DOHH2 (cell line): ENCODE measurements at regions not wholly inside any gene's neighbourhood (a gene's known extent, or its start where the extent isn't known, plus 50 kb on each side); places are given as distances from the start of the nearest gene placed in this dataset.

ENCODE experiments used
- H3F3A ChIP-seq: fragments of 200-600 bp; sonication (generic), shearing (Covaris generic); 2 replicates; pipeline ENCODE4 v1.6.0; 2016; ENCODE audit warnings: antibody characterized with exemption, mild to moderate bottlenecking; ENCODE audit not compliant: control insufficient read depth, insufficient read depth
- H3K27ac ChIP-seq: fragments of 200-600 bp; sonication (generic); 2 replicates; pipeline ENCODE4 v1.5.1; 2014; ENCODE audit warnings: low read depth, mild to moderate bottlenecking, low read length, moderate library complexity
- H3K27me3 ChIP-seq: fragments of 200-600 bp; sonication (generic); 2 replicates; pipeline ENCODE4 v1.6.1; 2014; ENCODE audit warnings: mild to moderate bottlenecking, low read length, mixed read lengths; ENCODE audit not compliant: control insufficient read depth
- H3K36me3 ChIP-seq: fragments of 200-600 bp; sonication (generic); 2 replicates; pipeline ENCODE4 v1.6.1; 2014; ENCODE audit warnings: mild to moderate bottlenecking, low read length, moderate library complexity, mixed read lengths; ENCODE audit not compliant: control insufficient read depth
- H3K4me1 ChIP-seq: fragments of 200-600 bp; sonication (generic); 2 replicates; pipeline ENCODE4 v1.6.1; 2014; ENCODE audit warnings: mild to moderate bottlenecking, low read length, mixed read lengths; ENCODE audit not compliant: control insufficient read depth
- H3K4me2 ChIP-seq: fragments of 200-600 bp; sonication (generic); 2 replicates; pipeline ENCODE4 v1.6.0; 2014; ENCODE audit warnings: mild to moderate bottlenecking, low read length, moderate library complexity
- H3K4me3 ChIP-seq: fragments of 200-600 bp; sonication (generic); 2 replicates; pipeline ENCODE4 v1.5.1; 2014; ENCODE audit warnings: mild to moderate bottlenecking, low read length, mixed read lengths
- H3K79me2 ChIP-seq: fragments of 200-600 bp; sonication (generic); 2 replicates; pipeline ENCODE4 v1.6.1; 2014; ENCODE audit warnings: mild to moderate bottlenecking, low read length, mixed read lengths; ENCODE audit not compliant: control insufficient read depth
- H3K9me2 ChIP-seq: fragments of 200-600 bp; sonication (generic); replicated peaks from 2 replicates; pipeline ENCODE4 v1.6.1; 2014; ENCODE audit warnings: mild to moderate bottlenecking, low read length, mixed read lengths; ENCODE audit not compliant: control insufficient read depth
- H3K9me3 ChIP-seq: fragments of 200-600 bp; sonication (generic); 2 replicates; pipeline ENCODE4 v1.6.1; 2014; ENCODE audit warnings: antibody characterized with exemption, low read length, mixed read lengths; ENCODE audit not compliant: control insufficient read depth, insufficient read depth
- H4K20me1 ChIP-seq: fragments of 200-600 bp; sonication (generic); 2 replicates; pipeline ENCODE4 v1.6.0; 2014; ENCODE audit warnings: low read depth, mild to moderate bottlenecking, antibody characterized with exemption, low read length, moderate library complexity; ENCODE audit not compliant: control insufficient read depth, insufficient read depth
- EZH2phosphoT487 ChIP-seq: fragments of 200-600 bp; sonication (generic); IDR thresholded peaks from 2 replicates; pipeline ENCODE4 v1.6.1; 2017; ENCODE audit warnings: borderline replicate concordance, mild to moderate bottlenecking, antibody characterized with exemption, low read length, moderate library complexity, mixed read lengths
- TF ChIP-seq, protein P1 (sequence below): fragments of 200-600 bp; sonication (generic); IDR thresholded peaks from one replicate; pipeline ENCODE4 v1.5.1; 2014; ENCODE audit warnings: antibody characterized with exemption, mild to moderate bottlenecking, low read depth, low read length; ENCODE audit not compliant: poor library complexity, severe bottlenecking

DNA sequence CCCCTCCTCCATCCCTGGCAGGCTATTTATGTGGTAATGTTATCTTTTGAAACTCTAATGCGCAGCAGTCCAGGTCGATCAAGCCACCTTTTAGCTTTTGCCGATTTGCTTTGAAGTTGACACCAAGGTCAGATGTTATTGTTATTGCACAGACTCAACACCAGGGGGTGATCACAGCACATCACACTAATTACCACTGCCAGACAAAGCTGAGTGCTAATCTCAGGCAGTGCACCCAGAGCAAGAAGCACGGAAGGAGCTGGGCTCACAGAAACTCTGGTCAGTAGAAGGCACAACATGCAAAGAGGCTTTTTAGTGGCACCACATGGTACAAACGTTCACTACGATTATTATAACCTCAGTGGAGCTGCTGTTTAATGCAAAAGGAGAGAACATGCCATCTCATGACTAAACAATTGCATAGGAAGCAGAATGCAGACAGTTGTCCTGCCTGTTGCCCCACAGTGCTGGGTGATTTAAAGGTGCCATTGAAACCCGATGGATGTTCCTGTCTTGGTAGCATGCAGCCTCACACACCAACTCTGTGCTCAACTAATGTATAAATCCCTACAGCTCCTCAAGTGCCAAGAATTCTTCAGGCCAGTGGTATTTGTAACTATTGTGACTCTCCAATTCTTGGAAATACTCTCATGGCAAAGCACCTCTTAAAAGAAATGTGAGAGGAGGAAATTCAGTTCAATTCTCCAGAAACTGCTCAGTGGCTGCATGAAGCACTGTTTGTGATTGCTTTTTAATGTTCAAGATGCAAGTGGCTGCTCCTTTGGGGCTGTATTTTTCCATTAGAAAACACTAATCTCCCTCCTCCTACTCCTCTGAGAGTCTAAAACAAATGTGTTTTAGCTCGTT lies 353.9 kb upstream of the DDI1 start:
- Histone ChIP-seq H3F3A (no peaks in the 10 kb centered on the region), H3K9me3 (no peaks in the 10 kb centered on the region), H3K27ac (no peak overlapping the region), H3K4me1 (peaks cover 14% of the 10 kb centered on the region), H3K27me3 (no peaks in the 10 kb centered on the region), H4K20me1 (no peaks in the 10 kb centered on the region), H3K79me2 (no peaks in the 10 kb centered on the region), H3K4me2 (peak overlapping the region; percentile 44), H3K4me3 (0 out of 2 replicates have a peak overlapping the region, but pooled peaks have one; percentile 20), H3K36me3 (no peaks in the 10 kb centered on the region), H3K9me2 (no peaks in the 10 kb centered on the region)
- TF ChIP-seq, protein P1, sequence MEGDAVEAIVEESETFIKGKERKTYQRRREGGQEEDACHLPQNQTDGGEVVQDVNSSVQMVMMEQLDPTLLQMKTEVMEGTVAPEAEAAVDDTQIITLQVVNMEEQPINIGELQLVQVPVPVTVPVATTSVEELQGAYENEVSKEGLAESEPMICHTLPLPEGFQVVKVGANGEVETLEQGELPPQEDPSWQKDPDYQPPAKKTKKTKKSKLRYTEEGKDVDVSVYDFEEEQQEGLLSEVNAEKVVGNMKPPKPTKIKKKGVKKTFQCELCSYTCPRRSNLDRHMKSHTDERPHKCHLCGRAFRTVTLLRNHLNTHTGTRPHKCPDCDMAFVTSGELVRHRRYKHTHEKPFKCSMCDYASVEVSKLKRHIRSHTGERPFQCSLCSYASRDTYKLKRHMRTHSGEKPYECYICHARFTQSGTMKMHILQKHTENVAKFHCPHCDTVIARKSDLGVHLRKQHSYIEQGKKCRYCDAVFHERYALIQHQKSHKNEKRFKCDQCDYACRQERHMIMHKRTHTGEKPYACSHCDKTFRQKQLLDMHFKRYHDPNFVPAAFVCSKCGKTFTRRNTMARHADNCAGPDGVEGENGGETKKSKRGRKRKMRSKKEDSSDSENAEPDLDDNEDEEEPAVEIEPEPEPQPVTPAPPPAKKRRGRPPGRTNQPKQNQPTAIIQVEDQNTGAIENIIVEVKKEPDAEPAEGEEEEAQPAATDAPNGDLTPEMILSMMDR = peak; percentile 80
- no peak for TF ChIP-seq EZH2phosphoT487

- Histone ChIP-seq H3K4me3 (no peak overlapping the region), H3K9me3 (no peaks in the 10 kb centered on the region), H4K20me1 (no peaks in the 10 kb centered on the region), H3K9me2 (no peaks in the 10 kb centered on the region), H3K4me2 (no peak overlapping the region), H3F3A (no peaks in the 10 kb centered on the region), H3K79me2 (no peaks in the 10 kb centered on the region), H3K4me1 (peaks cover 14% of the 10 kb centered on the region), H3K36me3 (no peaks in the 10 kb centered on the region), H3K27ac (no peak overlapping the region), H3K27me3 (no peaks in the 10 kb centered on the region)
- no peak for TF ChIP-seq EZH2phosphoT487
- TF ChIP-seq, protein P1 = no peak
Measured at GRCh38 chr11:103683576-103683975, 352.9 kb upstream of the DDI1 start.

DNA sequence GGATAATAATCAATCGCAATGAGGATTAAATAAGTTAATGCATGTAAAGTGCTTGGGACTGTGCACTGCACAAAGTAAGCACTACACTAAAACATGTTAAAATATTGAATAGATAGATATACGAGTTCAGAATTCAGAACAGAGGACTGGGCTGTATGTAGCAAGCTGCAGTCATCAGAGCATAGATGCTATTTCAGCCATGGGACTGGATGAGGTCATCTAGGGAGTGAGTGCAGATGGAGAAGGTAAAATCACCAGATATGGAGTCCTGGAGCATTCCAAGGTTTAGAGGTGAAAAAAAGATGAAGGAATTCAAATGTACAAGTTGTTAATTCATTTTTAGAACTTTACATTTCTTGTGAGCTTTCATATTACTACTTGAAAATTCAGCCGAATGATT lies 347.5 kb upstream of the DDI1 start:
- H3K4me1 ChIP-seq = no peaks in the 10 kb centered on the region
- TF ChIP-seq, protein P1 = no peak
- no peak for TF ChIP-seq EZH2phosphoT487
- H4K20me1 ChIP-seq = no peaks in the 10 kb centered on the region
- no peaks in the 10 kb centered on the region for H3K9me3 ChIP-seq
- no peak overlapping the region for H3K4me3 ChIP-seq
- no peak overlapping the region for H3K4me2 ChIP-seq
- no peaks in the 10 kb centered on the region for H3K9me2 ChIP-seq
- H3K27ac ChIP-seq = no peak overlapping the region
- H3K27me3 ChIP-seq = no peaks in the 10 kb centered on the region
- no peaks in the 10 kb centered on the region for H3K79me2 ChIP-seq
- no peaks in the 10 kb centered on the region for H3K36me3 ChIP-seq
- no peaks in the 10 kb centered on the region for H3F3A ChIP-seq
